Thyroid gland (tissue), 4 donors: ENCODE measurements at regions not wholly inside any gene's neighbourhood (a gene's known extent, or its start where the extent isn't known, plus 50 kb on each side); places are given as distances from the start of the nearest gene placed in this dataset.

Experiments used
- POLR2A ChIP-seq, 2 donors: fragments of 450-650 bp; IDR thresholded peaks; one replicate each; pipeline ENCODE4 v1.6.1; 2017; ENCODE audit warnings: antibody characterized with exemption in 2 of 2, mild to moderate bottlenecking in 2 of 2, moderate library complexity in 1 of 2
- TF ChIP-seq, protein P1 (sequence below), 6 experiments: fragments of 200-600 bp in 3 of 6; fragments of 450-650 bp in 3 of 6; sonication (generic) in 3 of 6; IDR thresholded peaks; one replicate each; pipeline ENCODE4 v1.5.1; 2016 to 2019; ENCODE audit warnings: antibody characterized with exemption in 6 of 6, mild to moderate bottlenecking in 2 of 6, inconsistent platforms in 1 of 6, moderate library complexity in 1 of 6

DNA sequence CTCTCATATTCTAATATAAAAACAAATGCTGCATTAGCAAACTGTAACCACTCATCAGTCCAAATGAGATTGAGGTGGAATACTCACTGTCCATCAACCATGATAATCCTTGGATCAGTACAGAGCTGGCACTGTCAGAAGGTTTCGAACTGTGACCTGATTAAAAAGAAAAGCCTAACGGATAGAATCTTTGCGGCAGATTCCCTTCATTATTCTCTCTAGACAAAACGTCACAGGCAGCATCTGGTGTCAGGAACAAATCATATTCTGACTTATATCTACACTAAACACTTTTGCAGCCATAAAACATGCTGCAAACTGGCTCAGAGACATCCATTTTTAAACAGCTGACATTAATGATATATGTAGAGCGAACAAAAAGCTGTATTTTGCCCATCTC lies 677.7 kb upstream of the NXPH2 start:
- no peak for TF ChIP-seq POLR2A (IDR thresholded peaks at IDR 0.05)
- TF ChIP-seq, protein P1, sequence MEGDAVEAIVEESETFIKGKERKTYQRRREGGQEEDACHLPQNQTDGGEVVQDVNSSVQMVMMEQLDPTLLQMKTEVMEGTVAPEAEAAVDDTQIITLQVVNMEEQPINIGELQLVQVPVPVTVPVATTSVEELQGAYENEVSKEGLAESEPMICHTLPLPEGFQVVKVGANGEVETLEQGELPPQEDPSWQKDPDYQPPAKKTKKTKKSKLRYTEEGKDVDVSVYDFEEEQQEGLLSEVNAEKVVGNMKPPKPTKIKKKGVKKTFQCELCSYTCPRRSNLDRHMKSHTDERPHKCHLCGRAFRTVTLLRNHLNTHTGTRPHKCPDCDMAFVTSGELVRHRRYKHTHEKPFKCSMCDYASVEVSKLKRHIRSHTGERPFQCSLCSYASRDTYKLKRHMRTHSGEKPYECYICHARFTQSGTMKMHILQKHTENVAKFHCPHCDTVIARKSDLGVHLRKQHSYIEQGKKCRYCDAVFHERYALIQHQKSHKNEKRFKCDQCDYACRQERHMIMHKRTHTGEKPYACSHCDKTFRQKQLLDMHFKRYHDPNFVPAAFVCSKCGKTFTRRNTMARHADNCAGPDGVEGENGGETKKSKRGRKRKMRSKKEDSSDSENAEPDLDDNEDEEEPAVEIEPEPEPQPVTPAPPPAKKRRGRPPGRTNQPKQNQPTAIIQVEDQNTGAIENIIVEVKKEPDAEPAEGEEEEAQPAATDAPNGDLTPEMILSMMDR (IDR thresholded peaks at IDR 0.05), result no peak
